HG02852 (cell line): ENCODE measurements at regions not wholly inside any gene's neighbourhood (a gene's known extent, or its start where the extent isn't known, plus 50 kb on each side); places are given as distances from the start of the nearest gene placed in this dataset.

ENCODE experiments used
- ATAC-seq: cut with Tn5 transposase; IDR thresholded peaks from one replicate; pipeline ENCODE4 v1.9.1; 2021; ENCODE audit warnings: mild to moderate bottlenecking, moderate library complexity; ENCODE audit not compliant: unreplicated experiment

DNA sequence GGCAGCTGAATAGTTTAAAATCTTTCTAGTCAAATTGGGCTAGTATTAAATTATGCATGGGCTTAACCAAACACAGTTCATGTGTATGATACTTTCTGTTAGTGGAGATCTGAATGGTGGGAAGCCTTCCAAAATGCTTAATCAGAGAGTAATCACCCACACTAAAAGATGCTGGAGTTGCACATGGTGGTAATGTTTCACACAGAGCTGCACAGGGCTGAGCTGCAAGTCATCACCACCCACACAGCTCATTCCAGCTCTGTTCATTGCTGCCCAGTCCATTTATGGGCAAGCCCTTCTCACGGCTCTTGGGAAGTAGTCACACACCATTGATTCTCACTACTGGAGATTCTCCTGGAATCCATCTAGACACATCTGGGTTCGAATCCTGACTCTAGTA, 351.5 kb upstream of the KCNN2 start:
- no peak for ATAC-seq

- ATAC-seq: no peak
Measured at GRCh38 chr5:114018186-114018585, 343.7 kb upstream of the KCNN2 start.

GRCh38 chr5:114038756-114039155, 323.1 kb upstream of the KCNN2 start:
- no peak for ATAC-seq

DNA sequence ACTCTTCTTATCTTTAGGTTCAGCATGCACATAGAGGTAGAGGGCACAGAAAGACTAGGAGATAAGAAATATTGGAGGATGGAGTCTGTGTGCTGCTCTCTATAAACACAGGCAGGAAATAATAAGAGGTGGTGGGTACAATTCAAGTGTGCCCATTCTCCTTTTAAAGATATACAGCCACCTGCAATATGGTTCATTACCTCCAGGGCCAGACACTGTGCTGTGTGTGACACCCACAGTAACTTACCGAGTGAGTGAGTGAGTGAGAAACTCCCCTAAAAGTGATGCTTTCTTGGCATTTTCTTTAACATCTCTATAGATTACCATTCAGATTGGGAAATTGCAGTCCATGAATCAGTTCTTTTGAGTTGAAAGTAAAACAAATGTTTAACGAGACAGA, 311.8 kb upstream of the KCNN2 start:
- ATAC-seq: no peak

GRCh38 chr5:114053372-114053771, 308.5 kb upstream of the KCNN2 start:
- no peak for ATAC-seq

DNA sequence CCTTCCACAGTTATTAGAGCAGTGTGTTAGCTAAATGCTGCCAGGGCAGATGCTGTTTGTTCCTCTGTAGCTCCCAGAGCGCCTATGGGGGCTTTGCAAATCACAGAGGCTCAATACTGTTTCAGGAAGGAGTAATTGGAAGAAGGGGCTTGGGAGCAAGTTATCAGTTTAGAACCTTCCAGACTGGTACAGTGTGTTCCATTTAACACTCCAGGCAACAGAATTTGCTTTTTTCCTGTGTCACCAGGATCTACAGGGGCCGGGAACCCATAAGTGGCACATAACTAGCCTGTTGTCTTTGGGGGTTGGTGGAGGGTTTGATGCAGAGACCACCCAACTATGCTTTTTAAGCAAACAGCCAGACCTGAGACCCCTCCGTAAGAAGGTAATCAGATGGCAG, 307.3 kb upstream of the KCNN2 start:
- no peak for ATAC-seq

- no peak for ATAC-seq
Measured at GRCh38 chr5:114055318-114056184, 306.3 kb upstream of the KCNN2 start.

GRCh38 chr5:114056185-114056538, 305.7 kb upstream of the KCNN2 start:
- no peak for ATAC-seq

GRCh38 chr5:114060866-114061265, 301.0 kb upstream of the KCNN2 start:
- no peak for ATAC-seq

DNA sequence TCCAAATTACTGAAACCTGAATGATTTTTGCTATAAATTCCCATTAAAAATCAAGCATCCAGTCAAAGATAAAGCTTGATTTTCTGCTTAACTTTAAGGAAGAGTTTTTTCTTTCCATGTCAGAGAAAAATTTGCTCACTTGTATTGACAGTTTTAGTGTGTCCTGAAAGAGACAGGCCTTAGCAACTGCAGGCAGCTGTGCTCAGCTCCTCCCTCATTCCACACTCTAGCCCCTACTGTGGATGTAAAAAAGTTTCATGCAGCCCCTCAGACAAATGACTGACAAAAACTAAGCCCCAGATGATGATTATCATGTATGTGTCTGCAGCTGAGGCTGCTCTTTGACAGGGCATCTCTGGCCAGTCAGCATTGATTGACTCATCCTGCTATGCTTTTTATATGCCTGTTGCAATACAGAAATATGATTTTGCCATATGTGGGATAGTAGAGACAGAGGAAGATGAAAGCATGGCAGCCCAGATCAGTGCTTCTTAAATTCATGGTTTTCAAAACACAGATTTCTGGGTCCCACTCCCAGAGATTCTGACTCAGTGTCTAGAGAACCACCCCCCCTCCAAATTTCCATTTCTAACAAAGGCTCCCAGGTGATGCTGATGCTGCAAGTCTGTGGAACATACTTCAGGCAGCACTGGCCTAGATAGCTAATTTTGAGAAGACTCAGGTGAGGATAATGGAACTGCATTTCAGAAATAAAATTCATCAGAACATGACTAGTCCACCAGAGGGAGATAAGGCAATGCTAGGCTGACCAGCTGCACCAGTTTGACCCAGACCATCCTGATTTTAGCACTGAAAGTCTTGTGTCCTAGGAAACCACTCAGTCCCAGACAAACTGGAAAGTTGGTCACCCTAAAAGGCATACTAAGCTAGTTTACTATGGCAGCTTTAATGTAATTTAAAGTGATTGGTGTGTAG, 298.7 kb upstream of the KCNN2 start:
- no peak for ATAC-seq

DNA sequence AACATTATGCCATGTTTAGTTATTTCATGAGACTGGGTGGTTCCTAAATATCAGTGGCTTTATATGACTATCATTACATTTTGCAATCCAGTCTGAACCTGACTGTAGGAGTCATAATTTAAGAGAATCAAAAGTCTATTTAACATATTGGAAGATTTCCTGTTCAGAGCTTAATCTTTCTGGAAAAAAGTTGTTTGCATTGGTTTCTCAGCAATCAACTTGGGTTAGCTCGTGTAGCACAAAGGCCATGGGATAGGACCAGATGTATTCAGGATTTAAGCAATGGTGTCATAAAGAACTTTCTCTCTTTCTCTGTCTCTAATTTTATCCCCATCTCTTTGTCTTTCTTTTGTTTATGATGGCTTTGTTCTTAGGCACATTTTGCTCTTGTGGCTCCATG, 296.0 kb upstream of the KCNN2 start:
- no peak for ATAC-seq

- no peak for ATAC-seq
Measured at GRCh38 chr5:114070093-114070722, 291.7 kb upstream of the KCNN2 start.

- no peak for ATAC-seq
Measured at GRCh38 chr5:114089259-114089658, 272.6 kb upstream of the KCNN2 start.

DNA sequence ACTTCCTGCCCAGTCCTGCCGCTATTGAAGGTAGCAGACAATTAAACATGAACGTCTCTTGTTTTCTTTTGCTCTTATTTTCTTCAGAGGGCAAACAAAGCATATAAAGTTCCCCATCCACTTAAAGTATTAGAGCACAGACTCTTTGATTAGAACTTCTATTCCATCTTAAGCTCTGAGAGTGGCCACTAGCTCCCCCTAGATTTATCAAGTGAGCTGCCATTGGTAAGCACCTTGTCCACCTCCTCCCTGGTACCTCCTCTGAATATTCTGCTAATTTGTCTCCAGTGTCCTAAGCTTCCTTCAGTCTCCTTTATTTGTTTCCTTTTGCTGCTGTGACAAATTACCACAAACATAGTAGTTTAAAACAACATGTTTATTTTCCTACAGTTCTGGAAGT, 264.3 kb upstream of the KCNN2 start:
- no peak for ATAC-seq

DNA sequence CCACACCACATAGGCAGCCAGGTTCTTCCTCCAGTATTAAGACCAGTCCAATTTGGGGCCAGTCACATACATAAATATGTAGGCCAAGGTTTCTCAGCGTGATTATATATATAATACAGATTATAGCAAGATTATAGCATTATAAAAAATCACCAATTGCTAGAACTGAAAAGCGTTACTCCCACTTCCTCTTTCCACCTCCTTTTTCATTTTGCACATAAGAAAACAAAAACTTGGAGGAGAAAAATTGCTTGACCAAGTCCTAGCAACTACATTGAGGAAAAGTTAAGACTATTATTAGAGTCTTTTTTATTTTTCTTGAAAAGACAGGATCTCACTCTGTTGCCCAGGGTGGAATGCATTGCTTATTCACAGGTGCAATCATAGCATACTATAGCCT, 262.7 kb upstream of the KCNN2 start:
- no peak for ATAC-seq

- peak; percentile 59 for ATAC-seq
Measured at GRCh38 chr5:114101153-114101552, 260.7 kb upstream of the KCNN2 start.

GRCh38 chr5:114113604-114114003, 248.3 kb upstream of the KCNN2 start:
- no peak for ATAC-seq

DNA sequence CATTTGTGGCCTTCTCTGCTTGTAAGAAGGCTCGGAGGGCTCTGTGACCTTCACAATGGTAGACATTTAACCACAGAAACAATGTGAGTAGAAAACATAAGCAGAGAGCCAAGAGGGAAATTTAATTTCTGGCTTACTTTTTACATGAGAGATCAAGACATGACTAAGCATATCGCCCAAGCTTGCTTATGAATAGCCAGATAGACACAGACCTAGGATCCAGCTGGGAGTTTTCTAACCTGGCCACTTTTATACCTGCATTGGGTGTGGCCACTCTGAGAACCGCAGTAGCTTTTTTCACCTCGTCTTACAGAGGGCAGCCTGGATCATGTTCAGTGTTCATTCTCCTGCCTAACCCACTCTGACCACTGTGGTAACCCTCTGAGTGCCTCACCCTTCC, 244.9 kb upstream of the KCNN2 start:
- no peak for ATAC-seq

- no peak for ATAC-seq
Measured at GRCh38 chr5:114118511-114118910, 243.4 kb upstream of the KCNN2 start.

- ATAC-seq: no peak
Measured at GRCh38 chr5:114120166-114120565, 241.7 kb upstream of the KCNN2 start.

DNA sequence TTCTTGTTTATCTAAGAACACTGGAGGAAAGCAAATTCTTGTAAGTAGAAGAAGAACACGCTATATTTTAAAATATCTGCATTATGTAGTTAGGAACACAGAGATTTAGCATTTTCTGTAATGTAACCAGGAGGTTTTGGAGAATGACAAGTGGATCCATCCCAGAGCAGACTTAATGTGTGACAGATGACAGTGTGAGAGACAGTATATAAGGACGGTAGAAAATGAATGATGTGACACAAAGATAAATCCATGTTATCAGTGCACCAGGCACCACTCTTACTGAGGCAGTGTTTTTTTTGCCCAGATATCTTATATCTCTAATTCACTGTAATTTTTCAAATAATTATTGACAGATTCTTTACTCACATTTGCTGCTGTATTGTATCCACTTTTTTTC, 239.0 kb upstream of the KCNN2 start:
- ATAC-seq: no peak

- ATAC-seq: no peak
Measured at GRCh38 chr5:114123654-114124053, 238.2 kb upstream of the KCNN2 start.
